ENCODE measurements at regions not wholly inside any gene's neighbourhood (a gene's known extent, or its start where the extent isn't known, plus 50 kb on each side); places are given as distances from the start of the nearest gene placed in this dataset.

DNA sequence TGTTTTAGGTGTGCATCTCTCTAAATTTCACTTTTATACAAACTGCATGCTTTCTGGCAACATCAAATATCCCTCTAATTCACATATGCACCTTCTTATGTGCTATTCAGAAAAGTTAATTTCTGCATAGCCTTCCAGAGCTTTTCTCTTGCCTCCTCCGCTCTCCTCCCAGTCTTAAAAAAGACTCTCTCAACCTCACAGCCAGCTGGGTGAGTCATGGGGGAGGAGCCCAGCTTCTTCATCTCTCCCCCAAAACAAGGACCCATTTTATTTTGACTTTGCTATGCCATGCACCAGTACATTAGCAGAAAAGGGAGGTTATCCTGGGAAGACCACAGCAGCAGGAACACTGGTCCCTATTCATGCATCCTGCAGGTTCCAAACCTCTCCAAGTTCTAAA is 234.4 kb downstream of the KCNA4 start:
- dilution Hi-C loops (cut with MboI; ENCODE audit: extremely low pct_ligation_motif_present, low sequenced_read_pairs) = no loop called here
- intact Hi-C loops (cut with micrococcal nuclease) = no loop called here
- BruUV-seq (replicated peaks) = no TSS peak
- POLR2A ChIA-PET = no interaction called here
- H3K9me3 ChIP-seq (replicated peaks; ENCODE audit: control insufficient read depth, insufficient read depth, low read length) = no peaks in the 10 kb centered on the region
- H3K4me3 ChIP-seq (replicated peaks in 1 of 3; ENCODE audit: insufficient read depth in 1 of 3, low read depth in 1 of 3, low read length in 3 of 3) = no peak overlapping the region
- FAIRE-seq (no peak), DNase-seq (ENCODE audit: low read depth, low spot score) (no peak)
- no peaks in the 10 kb centered on the region for H3K27me3 ChIP-seq (ENCODE audit: control insufficient read depth in 2 of 2, insufficient read depth in 2 of 2, low read length in 2 of 2)
- H3K36me3 ChIP-seq (ENCODE audit: control insufficient read depth in 2 of 2, extremely low read depth in 1 of 2, insufficient read depth in 2 of 2, low read length in 2 of 2) = no peaks in the 10 kb centered on the region
- no peaks in the 10 kb centered on the region for H3K4me1 ChIP-seq (ENCODE audit: control insufficient read depth, extremely low read depth, insufficient read depth, low read length)
- no peak overlapping the region for H3K9ac ChIP-seq (replicated peaks; ENCODE audit: extremely low read depth, insufficient read depth, low read length)
- CTCF ChIA-PET = no interaction called here
- H3K9me1 ChIP-seq (replicated peaks; ENCODE audit: control insufficient read depth, extremely low read depth, insufficient read depth, low read length) = no peaks in the 10 kb centered on the region
- H3K27ac ChIP-seq (ENCODE audit: insufficient read depth, low read depth, low read length) = no peak overlapping the region
- no peaks in the 10 kb centered on the region for H4K20me1 ChIP-seq (replicated peaks; ENCODE audit: control insufficient read depth, extremely low read depth, insufficient read depth, low read length)
- no peaks in the 10 kb centered on the region for H3K79me2 ChIP-seq (ENCODE audit: control insufficient read depth, insufficient read depth, low read length)
- TF ChIP-seq JUN (IDR thresholded peaks at IDR 0.05; ENCODE audit: borderline replicate concordance, insufficient read depth, insufficient read length, low read depth) (no peak), EZH2 (IDR thresholded peaks at IDR 0.05; ENCODE audit: borderline replicate concordance, low read depth, low read length, severe bottlenecking) (no peak), POLR2A (IDR thresholded peaks at IDR 0.05; ENCODE audit: low read depth, low read length) (no peak), MYC (IDR thresholded peaks at IDR 0.05; ENCODE audit: low read depth, low read length) (no peak), POLR2AphosphoS5 (IDR thresholded peaks at IDR 0.05; ENCODE audit: insufficient read depth, low read depth, low read length) (no peak), FOS (IDR thresholded peaks at IDR 0.05; ENCODE audit: borderline replicate concordance, insufficient read depth, low read length) (no peak), GATA2 (IDR thresholded peaks at IDR 0.05; ENCODE audit: insufficient read depth, insufficient read length, low read depth, low read length) (no peak)
- TF ChIP-seq, protein P1, sequence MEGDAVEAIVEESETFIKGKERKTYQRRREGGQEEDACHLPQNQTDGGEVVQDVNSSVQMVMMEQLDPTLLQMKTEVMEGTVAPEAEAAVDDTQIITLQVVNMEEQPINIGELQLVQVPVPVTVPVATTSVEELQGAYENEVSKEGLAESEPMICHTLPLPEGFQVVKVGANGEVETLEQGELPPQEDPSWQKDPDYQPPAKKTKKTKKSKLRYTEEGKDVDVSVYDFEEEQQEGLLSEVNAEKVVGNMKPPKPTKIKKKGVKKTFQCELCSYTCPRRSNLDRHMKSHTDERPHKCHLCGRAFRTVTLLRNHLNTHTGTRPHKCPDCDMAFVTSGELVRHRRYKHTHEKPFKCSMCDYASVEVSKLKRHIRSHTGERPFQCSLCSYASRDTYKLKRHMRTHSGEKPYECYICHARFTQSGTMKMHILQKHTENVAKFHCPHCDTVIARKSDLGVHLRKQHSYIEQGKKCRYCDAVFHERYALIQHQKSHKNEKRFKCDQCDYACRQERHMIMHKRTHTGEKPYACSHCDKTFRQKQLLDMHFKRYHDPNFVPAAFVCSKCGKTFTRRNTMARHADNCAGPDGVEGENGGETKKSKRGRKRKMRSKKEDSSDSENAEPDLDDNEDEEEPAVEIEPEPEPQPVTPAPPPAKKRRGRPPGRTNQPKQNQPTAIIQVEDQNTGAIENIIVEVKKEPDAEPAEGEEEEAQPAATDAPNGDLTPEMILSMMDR (IDR thresholded peaks at IDR 0.05; ENCODE audit: extremely low read depth in 1 of 2, insufficient read depth in 1 of 2, low read depth in 1 of 2, low read length in 2 of 2) = no peak
- TF ChIP-seq, protein P2, sequence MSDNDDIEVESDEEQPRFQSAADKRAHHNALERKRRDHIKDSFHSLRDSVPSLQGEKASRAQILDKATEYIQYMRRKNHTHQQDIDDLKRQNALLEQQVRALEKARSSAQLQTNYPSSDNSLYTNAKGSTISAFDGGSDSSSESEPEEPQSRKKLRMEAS (IDR thresholded peaks at IDR 0.05; ENCODE audit: insufficient read depth, insufficient read length) = no peak
- no peak overlapping the region for H2AFZ ChIP-seq (ENCODE audit: low read depth, low read length)
- no peak overlapping the region for H3K4me2 ChIP-seq (ENCODE audit: insufficient read depth, low read length)
